SK-N-SH (cell line): ENCODE measurements at regions not wholly inside any gene's neighbourhood (a gene's known extent, or its start where the extent isn't known, plus 50 kb on each side); places are given as distances from the start of the nearest gene placed in this dataset.

Experiments used
- CHD2 ChIP-seq: fragments of 150-350 bp; IDR thresholded peaks from 2 replicates; pipeline ENCODE4 v1.6.1; 2018; ENCODE audit warnings: low read length; ENCODE audit not compliant: partially characterized antibody
- EP300 ChIP-seq, 2 experiments: IDR thresholded peaks; 2 replicates each; pipeline versions ENCODE4 v1.4.0 to v1.6.1; 2012; ENCODE audit warnings: borderline replicate concordance in 1 of 2, low read depth in 1 of 2, low read length in 1 of 2
- EZH2phosphoT487 ChIP-seq: fragments of 200-600 bp; sonication (generic); IDR thresholded peaks from 2 replicates; pipeline ENCODE4 v1.6.1; 2017; ENCODE audit warnings: low read depth, mixed run types, mild to moderate bottlenecking, antibody characterized with exemption, moderate library complexity, borderline replicate concordance
- FOXM1 ChIP-seq: IDR thresholded peaks from 2 replicates; pipeline ENCODE4 v1.4.0; 2012; ENCODE audit warnings: low read depth, mild to moderate bottlenecking
- GABPA ChIP-seq: IDR thresholded peaks from 2 replicates; pipeline ENCODE4 v1.4.0; 2012; ENCODE audit warnings: low read depth, mild to moderate bottlenecking
- POLR2AphosphoS5 ChIP-seq: IDR thresholded peaks from 2 replicates; pipeline ENCODE4 v1.6.1; 2012; ENCODE audit warnings: low read depth, low read length
- RAD21 ChIP-seq: IDR thresholded peaks from 2 replicates; pipeline ENCODE4 v1.6.1; 2012; ENCODE audit warnings: mild to moderate bottlenecking, low read length
- TF ChIP-seq, protein P1 (sequence below): fragments of 200-600 bp; sonication (generic); IDR thresholded peaks from 2 replicates; pipeline ENCODE4 v1.6.1; 2017; ENCODE audit warnings: antibody characterized with exemption, mild to moderate bottlenecking, moderate library complexity
- TF ChIP-seq, protein P2 (sequence below): IDR thresholded peaks from 2 replicates; pipeline ENCODE4 v1.4.0; 2012; ENCODE audit warnings: low read depth
- TF ChIP-seq, protein P3 (sequence below): IDR thresholded peaks from 2 replicates; pipeline ENCODE4 v1.6.1; 2012; ENCODE audit warnings: mild to moderate bottlenecking, low read depth, low read length, moderate library complexity

DNA sequence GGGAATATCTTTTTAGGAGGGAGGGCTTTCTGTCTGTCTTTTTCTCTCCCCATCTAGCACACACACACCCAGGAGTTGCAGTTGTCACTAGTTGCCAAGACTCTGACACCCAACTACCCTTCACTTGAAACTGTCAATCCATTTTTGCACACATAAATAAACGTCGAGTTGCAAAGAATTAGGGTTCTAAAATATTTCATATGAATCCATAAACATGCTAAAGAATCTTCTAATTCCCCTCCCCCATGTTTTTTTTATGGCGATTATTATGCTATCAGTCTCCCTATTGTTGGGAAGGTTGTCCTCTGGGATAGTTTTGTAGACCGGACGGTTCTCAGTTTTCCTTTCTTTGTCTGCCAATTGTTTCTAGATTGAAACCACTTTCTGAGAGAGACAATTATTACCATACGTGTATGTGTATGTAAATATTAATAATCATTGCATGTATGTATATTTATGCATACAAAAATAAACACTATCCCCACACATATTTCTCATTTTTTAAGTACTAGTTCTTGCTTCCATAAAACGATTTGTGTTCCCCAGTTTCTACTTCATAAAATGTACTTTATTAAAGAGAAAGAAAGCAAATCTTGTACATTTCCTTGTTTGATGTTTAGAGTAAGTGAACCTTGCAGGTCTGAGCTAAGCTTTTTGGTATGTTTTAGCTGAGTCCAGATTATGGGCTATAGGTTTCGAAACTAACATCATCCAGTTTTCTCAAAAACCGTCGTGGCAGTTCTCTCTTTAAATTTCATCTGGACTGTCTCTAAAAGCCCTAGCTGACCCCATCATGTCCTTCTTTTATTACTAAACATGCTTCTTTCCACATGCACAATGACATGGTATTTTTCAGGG is 165.0 kb upstream of the MPDZ start:
- TF ChIP-seq EZH2phosphoT487 = no peak
- TF ChIP-seq, protein P1, sequence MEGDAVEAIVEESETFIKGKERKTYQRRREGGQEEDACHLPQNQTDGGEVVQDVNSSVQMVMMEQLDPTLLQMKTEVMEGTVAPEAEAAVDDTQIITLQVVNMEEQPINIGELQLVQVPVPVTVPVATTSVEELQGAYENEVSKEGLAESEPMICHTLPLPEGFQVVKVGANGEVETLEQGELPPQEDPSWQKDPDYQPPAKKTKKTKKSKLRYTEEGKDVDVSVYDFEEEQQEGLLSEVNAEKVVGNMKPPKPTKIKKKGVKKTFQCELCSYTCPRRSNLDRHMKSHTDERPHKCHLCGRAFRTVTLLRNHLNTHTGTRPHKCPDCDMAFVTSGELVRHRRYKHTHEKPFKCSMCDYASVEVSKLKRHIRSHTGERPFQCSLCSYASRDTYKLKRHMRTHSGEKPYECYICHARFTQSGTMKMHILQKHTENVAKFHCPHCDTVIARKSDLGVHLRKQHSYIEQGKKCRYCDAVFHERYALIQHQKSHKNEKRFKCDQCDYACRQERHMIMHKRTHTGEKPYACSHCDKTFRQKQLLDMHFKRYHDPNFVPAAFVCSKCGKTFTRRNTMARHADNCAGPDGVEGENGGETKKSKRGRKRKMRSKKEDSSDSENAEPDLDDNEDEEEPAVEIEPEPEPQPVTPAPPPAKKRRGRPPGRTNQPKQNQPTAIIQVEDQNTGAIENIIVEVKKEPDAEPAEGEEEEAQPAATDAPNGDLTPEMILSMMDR = no peak
- TF ChIP-seq, protein P2, sequence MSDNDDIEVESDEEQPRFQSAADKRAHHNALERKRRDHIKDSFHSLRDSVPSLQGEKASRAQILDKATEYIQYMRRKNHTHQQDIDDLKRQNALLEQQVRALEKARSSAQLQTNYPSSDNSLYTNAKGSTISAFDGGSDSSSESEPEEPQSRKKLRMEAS = no peak
- TF ChIP-seq RAD21 = no peak
- no peak for TF ChIP-seq POLR2AphosphoS5
- TF ChIP-seq, protein P3, sequence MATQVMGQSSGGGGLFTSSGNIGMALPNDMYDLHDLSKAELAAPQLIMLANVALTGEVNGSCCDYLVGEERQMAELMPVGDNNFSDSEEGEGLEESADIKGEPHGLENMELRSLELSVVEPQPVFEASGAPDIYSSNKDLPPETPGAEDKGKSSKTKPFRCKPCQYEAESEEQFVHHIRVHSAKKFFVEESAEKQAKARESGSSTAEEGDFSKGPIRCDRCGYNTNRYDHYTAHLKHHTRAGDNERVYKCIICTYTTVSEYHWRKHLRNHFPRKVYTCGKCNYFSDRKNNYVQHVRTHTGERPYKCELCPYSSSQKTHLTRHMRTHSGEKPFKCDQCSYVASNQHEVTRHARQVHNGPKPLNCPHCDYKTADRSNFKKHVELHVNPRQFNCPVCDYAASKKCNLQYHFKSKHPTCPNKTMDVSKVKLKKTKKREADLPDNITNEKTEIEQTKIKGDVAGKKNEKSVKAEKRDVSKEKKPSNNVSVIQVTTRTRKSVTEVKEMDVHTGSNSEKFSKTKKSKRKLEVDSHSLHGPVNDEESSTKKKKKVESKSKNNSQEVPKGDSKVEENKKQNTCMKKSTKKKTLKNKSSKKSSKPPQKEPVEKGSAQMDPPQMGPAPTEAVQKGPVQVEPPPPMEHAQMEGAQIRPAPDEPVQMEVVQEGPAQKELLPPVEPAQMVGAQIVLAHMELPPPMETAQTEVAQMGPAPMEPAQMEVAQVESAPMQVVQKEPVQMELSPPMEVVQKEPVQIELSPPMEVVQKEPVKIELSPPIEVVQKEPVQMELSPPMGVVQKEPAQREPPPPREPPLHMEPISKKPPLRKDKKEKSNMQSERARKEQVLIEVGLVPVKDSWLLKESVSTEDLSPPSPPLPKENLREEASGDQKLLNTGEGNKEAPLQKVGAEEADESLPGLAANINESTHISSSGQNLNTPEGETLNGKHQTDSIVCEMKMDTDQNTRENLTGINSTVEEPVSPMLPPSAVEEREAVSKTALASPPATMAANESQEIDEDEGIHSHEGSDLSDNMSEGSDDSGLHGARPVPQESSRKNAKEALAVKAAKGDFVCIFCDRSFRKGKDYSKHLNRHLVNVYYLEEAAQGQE = no peak
- no peak for TF ChIP-seq EP300 (IDR thresholded peaks at IDR 0.05; ENCODE audit: borderline replicate concordance in 1 of 2, low read depth in 1 of 2, low read length in 1 of 2)
- no peak for TF ChIP-seq GABPA
- TF ChIP-seq CHD2 = no peak
- no peak for TF ChIP-seq FOXM1
